Endothelial cell of umbilical vein (primary cell): ENCODE measurements at regions not wholly inside any gene's neighbourhood (a gene's known extent, or its start where the extent isn't known, plus 50 kb on each side); places are given as distances from the start of the nearest gene placed in this dataset. TPM values are rescaled to one million over a fixed set of nuclear protein-coding genes. Genes with fewer than 3 reads are reported as not detected.

ENCODE experiments used
- BruUV-seq: library from RNA; stranded (reverse); fragments of 400-500 nt; replicated peaks from 2 replicates; lab custom pipeline; 2021; lab: Mats Ljungman, UMichigan
- CTCF ChIA-PET: fragments of 300-600, 350-600 bp; sonication (Branson Sonifier 250); formaldehyde crosslinking; loops from one replicate; lab custom pipeline; 2021; ENCODE audit warnings: antibody characterized with exemption, inconsistent platforms; lab: Charles Lee
- POLR2A ChIA-PET: fragments of 300-600, 350-600 bp; sonication (Branson Sonifier 250); formaldehyde crosslinking; loops from one replicate; lab custom pipeline; 2021; ENCODE audit warnings: antibody characterized with exemption, inconsistent platforms; lab: Charles Lee
- DNase-seq: peaks from one replicate; pipeline ENCODE4 v3.0.0-alpha.2; 2011; ENCODE audit warnings: low read depth, low spot score
- FAIRE-seq: peaks from 2 replicates; lab custom pipeline; 2011; peaks lifted over from hg19 to GRCh38; lab: Jason Lieb, UNC
- H2AFZ ChIP-seq: 2 replicates; pipeline ENCODE4 v1.6.0; 2012; ENCODE audit warnings: low read depth, low read length, control low read depth, inconsistent platforms
- H3K27ac ChIP-seq: 2 replicates; pipeline ENCODE4 v1.5.1; 2011; ENCODE audit warnings: low read depth, mild to moderate bottlenecking, control low read depth, low read length, moderate library complexity; ENCODE audit not compliant: insufficient read depth
- H3K27me3 ChIP-seq, 2 experiments: 2 replicates each; pipeline versions ENCODE4 v1.6.0 to v1.6.1; 2011; ENCODE audit warnings: low read length in 2 of 2, mixed read lengths in 1 of 2; ENCODE audit not compliant: control insufficient read depth in 2 of 2, insufficient read depth in 2 of 2
- H3K36me3 ChIP-seq, 2 experiments: 2 replicates in 1 of 2; 3 replicates in 1 of 2; pipeline ENCODE4 v1.5.1; 2011; ENCODE audit warnings: low read length in 2 of 2, mild to moderate bottlenecking in 1 of 2, moderate library complexity in 1 of 2; ENCODE audit not compliant: control insufficient read depth in 2 of 2, insufficient read depth in 2 of 2; ENCODE audit errors: extremely low read depth in 1 of 2
- H3K4me1 ChIP-seq: 3 replicates; pipeline ENCODE4 v1.5.1; 2011; ENCODE audit warnings: mild to moderate bottlenecking, low read length; ENCODE audit not compliant: control insufficient read depth, insufficient read depth; ENCODE audit errors: extremely low read depth
- H3K4me2 ChIP-seq: 2 replicates; pipeline ENCODE4 v1.6.1; 2011; ENCODE audit warnings: low read length, control low read depth, mixed read lengths; ENCODE audit not compliant: insufficient read depth
- H3K4me3 ChIP-seq, 3 experiments: fragments of 200-600 bp in 1 of 3; sonication (generic), shearing (Covaris generic) in 1 of 3; replicated peaks in 1 of 3; 2 replicates each; pipeline ENCODE4 v1.5.1; 2011 to 2016; ENCODE audit warnings: control low read depth in 3 of 3, low read length in 3 of 3, mild to moderate bottlenecking in 2 of 3, inconsistent platforms in 1 of 3, low read depth in 1 of 3, moderate library complexity in 1 of 3; ENCODE audit not compliant: insufficient read depth in 1 of 3
- H3K79me2 ChIP-seq: 2 replicates; pipeline ENCODE4 v1.6.0; 2012; ENCODE audit warnings: low read length, inconsistent platforms; ENCODE audit not compliant: control insufficient read depth, insufficient read depth
- H3K9ac ChIP-seq: replicated peaks from 2 replicates; pipeline ENCODE3; 2011; ENCODE audit warnings: low read length, control low read depth; ENCODE audit not compliant: insufficient read depth; ENCODE audit errors: extremely low read depth
- H3K9me1 ChIP-seq: replicated peaks from 3 replicates; pipeline ENCODE4 v1.6.0; 2011; ENCODE audit warnings: mild to moderate bottlenecking, low read length; ENCODE audit not compliant: control insufficient read depth, insufficient read depth; ENCODE audit errors: extremely low read depth
- H3K9me3 ChIP-seq: replicated peaks from 2 replicates; pipeline ENCODE4 v1.5.1; 2012; ENCODE audit warnings: low read length, inconsistent platforms; ENCODE audit not compliant: control insufficient read depth, insufficient read depth
- H4K20me1 ChIP-seq: replicated peaks from 2 replicates; pipeline ENCODE3; 2011; ENCODE audit warnings: mild to moderate bottlenecking, low read length; ENCODE audit not compliant: control insufficient read depth, insufficient read depth; ENCODE audit errors: extremely low read depth
- CTCF ChIP-seq, 2 donors: IDR thresholded peaks; 1 replicate in 1 of 2; 2 replicates in 1 of 2; pipeline ENCODE4 v1.5.1; 2011; ENCODE audit warnings: low read length in 2 of 2, mild to moderate bottlenecking in 2 of 2, moderate library complexity in 2 of 2, control low read depth in 1 of 2, inconsistent platforms in 1 of 2, low read depth in 1 of 2; ENCODE audit not compliant: insufficient read depth in 1 of 2; ENCODE audit errors: extremely low read depth in 1 of 2
- EZH2 ChIP-seq: IDR thresholded peaks from 2 replicates; pipeline ENCODE4 v1.6.1; 2012; ENCODE audit warnings: borderline replicate concordance, low read depth, mild to moderate bottlenecking, moderate library complexity, low read length, inconsistent platforms; ENCODE audit not compliant: severe bottlenecking
- FOS ChIP-seq: IDR thresholded peaks from 2 replicates; pipeline ENCODE4 v1.6.1; 2011; ENCODE audit warnings: mild to moderate bottlenecking, low read length, moderate library complexity, borderline replicate concordance; ENCODE audit not compliant: insufficient read depth
- GATA2 ChIP-seq: IDR thresholded peaks from 2 replicates; pipeline ENCODE4 v1.7.0; 2011; ENCODE audit warnings: low read depth, mild to moderate bottlenecking, moderate library complexity, mixed read lengths, low read length; ENCODE audit not compliant: insufficient read length, insufficient read depth
- POLR2A ChIP-seq: IDR thresholded peaks from 2 replicates; pipeline ENCODE4 v1.6.1; 2012; ENCODE audit warnings: low read depth, mild to moderate bottlenecking, control low read depth, low read length
- POLR2AphosphoS5 ChIP-seq: IDR thresholded peaks from 2 replicates; pipeline ENCODE4 v1.6.1; 2012; ENCODE audit warnings: low read depth, mild to moderate bottlenecking, control low read depth, low read length, moderate library complexity; ENCODE audit not compliant: insufficient read depth
- dilution Hi-C: fragments of 300-500 bp; cut with MboI; formaldehyde crosslinking; loops from one replicate; pipeline ENCODE4 v1.15.0; 2019; ENCODE audit warnings: low sequenced_read_pairs; ENCODE audit not compliant: extremely low pct_ligation_motif_present
- intact Hi-C: fragments of 100-400 bp; cut with micrococcal nuclease; formaldehyde crosslinking; loops from one replicate; pipeline ENCODE4 v1.10.0; 2022
- small RNA-seq: library from RNA; depleted of rRNA; stranded (forward); fragments of <200 nt; gene quantifications from one replicate; pipeline ENCODE3, GENCODE V24; 2012; ENCODE audit warnings: low replicate concordance, low read depth; ENCODE audit not compliant: insufficient read depth, insufficient read length

- FAIRE-seq (no peak), DNase-seq (no peak)
- BruUV-seq = no TSS peak
- H3K27ac ChIP-seq = no peak overlapping the region
- no peaks in the 10 kb centered on the region for H3K4me1 ChIP-seq
- no peaks in the 10 kb centered on the region for H3K27me3 ChIP-seq
- TF ChIP-seq GATA2 = no peak
- no peak for TF ChIP-seq POLR2A
- no peak for TF ChIP-seq EZH2
- no peak for TF ChIP-seq CTCF (IDR thresholded peaks at IDR 0.05; ENCODE audit: extremely low read depth in 1 of 2, insufficient read depth in 1 of 2, low read depth in 1 of 2, low read length in 2 of 2)
- TF ChIP-seq FOS = no peak
- no peak for TF ChIP-seq POLR2AphosphoS5
- dilution Hi-C loops (no loop called here), intact Hi-C loops (no loop called here)
- POLR2A ChIA-PET = no interaction called here
- H3K9me3 ChIP-seq = no peaks in the 10 kb centered on the region
- no peak overlapping the region for H2AFZ ChIP-seq
- no peak overlapping the region for H3K4me3 ChIP-seq
- no peaks in the 10 kb centered on the region for H3K79me2 ChIP-seq
- no peaks in the 10 kb centered on the region for H3K9me1 ChIP-seq
- no peaks in the 10 kb centered on the region for H3K36me3 ChIP-seq
- no peak overlapping the region for H3K4me2 ChIP-seq
- CTCF ChIA-PET = interaction anchor here (1.3 kb wide), 1 partner anchor 9 kb away, joined by 4 read pairs; no protein-coding TSS in a partner anchor
- no peak overlapping the region for H3K9ac ChIP-seq
- H4K20me1 ChIP-seq = no peaks in the 10 kb centered on the region
Measured at GRCh38 chr11:16406226-16406625, 49.9 kb upstream of the SOX6 start.

Small RNA genes in the stretch of these regions (small RNA-seq; reads per million reads assigned to genes)
- not detected for gene RN7SL188P
